Umbilical cord (tissue), 1 donor: ENCODE measurements at regions not wholly inside any gene's neighbourhood (a gene's known extent, or its start where the extent isn't known, plus 50 kb on each side); places are given as distances from the start of the nearest gene placed in this dataset.
"Not testable (repeated sequence)": the region's sequence is repeated elsewhere in the genome, so short reads cannot be mapped to it uniquely, and the experiment has no call there.

Source experiments
- DNase-seq: peaks from one replicate; pipeline ENCODE4 v3.0.0-alpha.2; 2015; ENCODE audit warnings: low spot score

GRCh38 chr11:23942117-23942815, 554.6 kb upstream of the LUZP2 start:
- DNase-seq: not testable (repeated sequence)

GRCh38 chr11:23944923-23945322, 551.9 kb upstream of the LUZP2 start:
- peak; percentile 58 for DNase-seq

GRCh38 chr11:23947883-23948282, 549.0 kb upstream of the LUZP2 start:
- DNase-seq: no peak

- DNase-seq: no peak
Measured at GRCh38 chr11:23948851-23949250, 548.0 kb upstream of the LUZP2 start.

GRCh38 chr11:23953951-23954710, 542.7 kb upstream of the LUZP2 start:
- peak; percentile 52 for DNase-seq

- DNase-seq: no peak
Measured at GRCh38 chr11:23954730-23955129, 542.1 kb upstream of the LUZP2 start.

- no peak for DNase-seq
Measured at GRCh38 chr11:23956586-23956985, 540.3 kb upstream of the LUZP2 start.

GRCh38 chr11:23957314-23957713, 539.5 kb upstream of the LUZP2 start:
- no peak for DNase-seq

- no peak for DNase-seq
Measured at GRCh38 chr11:23959462-23959861, 537.4 kb upstream of the LUZP2 start.

- DNase-seq: no peak
Measured at GRCh38 chr11:23961503-23962338, 535.1 kb upstream of the LUZP2 start.

- no peak for DNase-seq
Measured at GRCh38 chr11:23973244-23973643, 523.6 kb upstream of the LUZP2 start.

- DNase-seq: no peak
Measured at GRCh38 chr11:23974051-23974450, 522.8 kb upstream of the LUZP2 start.

GRCh38 chr11:23974601-23975000, 522.3 kb upstream of the LUZP2 start:
- DNase-seq: no peak

GRCh38 chr11:23976426-23976825, 520.4 kb upstream of the LUZP2 start:
- no peak for DNase-seq

GRCh38 chr11:23976841-23977271, 520.0 kb upstream of the LUZP2 start:
- DNase-seq: peak; percentile 23

- DNase-seq: no peak
Measured at GRCh38 chr11:23988381-23989006, 508.4 kb upstream of the LUZP2 start.

- peak; percentile 37 for DNase-seq
Measured at GRCh38 chr11:23990346-23991164, 506.3 kb upstream of the LUZP2 start.

GRCh38 chr11:23991165-23991539, 505.7 kb upstream of the LUZP2 start:
- peak; percentile 85 for DNase-seq

- DNase-seq: no peak
Measured at GRCh38 chr11:23995891-23996290, 501.0 kb upstream of the LUZP2 start.

GRCh38 chr11:23997356-23997755, 499.5 kb upstream of the LUZP2 start:
- no peak for DNase-seq
